DND-41 (cell line): ENCODE measurements at regions not wholly inside any gene's neighbourhood (a gene's known extent, or its start where the extent isn't known, plus 50 kb on each side); places are given as distances from the start of the nearest gene placed in this dataset.

Experiments used
- EZH2 ChIP-seq: IDR thresholded peaks from 3 replicates; pipeline ENCODE4 v1.6.1; 2012; ENCODE audit warnings: borderline replicate concordance, low read depth, mild to moderate bottlenecking, moderate library complexity, low read length, inconsistent platforms; ENCODE audit not compliant: severe bottlenecking
- TF ChIP-seq, protein P1 (sequence below): IDR thresholded peaks from 2 replicates; pipeline ENCODE4 v1.5.1; 2012; ENCODE audit warnings: borderline replicate concordance, low read length, moderate library complexity, mild to moderate bottlenecking; ENCODE audit not compliant: poor library complexity, severe bottlenecking; ENCODE audit errors: extremely low read depth

DNA sequence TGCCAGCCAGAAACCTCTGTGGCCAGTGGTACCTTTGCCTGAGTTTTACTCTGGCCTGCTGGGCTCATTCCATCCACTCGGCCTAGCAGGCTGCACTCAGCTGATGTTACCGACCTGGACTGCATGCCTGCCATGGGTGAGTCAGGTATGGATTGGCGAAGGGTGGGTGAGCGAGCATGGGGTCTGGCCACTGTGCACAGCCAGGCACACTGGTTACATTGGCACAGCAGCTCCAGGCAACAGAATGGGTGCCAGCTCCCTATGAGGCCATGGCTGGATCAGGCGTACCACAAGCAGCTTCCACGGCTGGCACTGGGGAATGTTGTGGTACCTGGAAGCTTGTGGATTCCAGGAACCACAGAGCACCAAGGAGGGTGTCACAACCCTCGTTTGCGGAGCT lies 685.7 kb downstream of the SLC16A7 start:
- TF ChIP-seq, protein P1, sequence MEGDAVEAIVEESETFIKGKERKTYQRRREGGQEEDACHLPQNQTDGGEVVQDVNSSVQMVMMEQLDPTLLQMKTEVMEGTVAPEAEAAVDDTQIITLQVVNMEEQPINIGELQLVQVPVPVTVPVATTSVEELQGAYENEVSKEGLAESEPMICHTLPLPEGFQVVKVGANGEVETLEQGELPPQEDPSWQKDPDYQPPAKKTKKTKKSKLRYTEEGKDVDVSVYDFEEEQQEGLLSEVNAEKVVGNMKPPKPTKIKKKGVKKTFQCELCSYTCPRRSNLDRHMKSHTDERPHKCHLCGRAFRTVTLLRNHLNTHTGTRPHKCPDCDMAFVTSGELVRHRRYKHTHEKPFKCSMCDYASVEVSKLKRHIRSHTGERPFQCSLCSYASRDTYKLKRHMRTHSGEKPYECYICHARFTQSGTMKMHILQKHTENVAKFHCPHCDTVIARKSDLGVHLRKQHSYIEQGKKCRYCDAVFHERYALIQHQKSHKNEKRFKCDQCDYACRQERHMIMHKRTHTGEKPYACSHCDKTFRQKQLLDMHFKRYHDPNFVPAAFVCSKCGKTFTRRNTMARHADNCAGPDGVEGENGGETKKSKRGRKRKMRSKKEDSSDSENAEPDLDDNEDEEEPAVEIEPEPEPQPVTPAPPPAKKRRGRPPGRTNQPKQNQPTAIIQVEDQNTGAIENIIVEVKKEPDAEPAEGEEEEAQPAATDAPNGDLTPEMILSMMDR, result no peak
- no peak for TF ChIP-seq EZH2
